Panc1 (cell line): ENCODE measurements at regions not wholly inside any gene's neighbourhood (a gene's known extent, or its start where the extent isn't known, plus 50 kb on each side); places are given as distances from the start of the nearest gene placed in this dataset.

Experiments
- CTCF ChIP-seq: fragments of 450-650 bp; IDR thresholded peaks from 2 replicates; pipeline ENCODE4 v1.5.1; 2017; ENCODE audit warnings: mild to moderate bottlenecking
- POLR2AphosphoS5 ChIP-seq: IDR thresholded peaks from 2 replicates; pipeline ENCODE4 v1.6.1; 2012; ENCODE audit warnings: mild to moderate bottlenecking, low read depth, low read length, moderate library complexity
- SIN3A ChIP-seq: IDR thresholded peaks from 2 replicates; pipeline ENCODE4 v1.6.1; 2012; ENCODE audit warnings: low read depth, mild to moderate bottlenecking, low read length, moderate library complexity, borderline replicate concordance; ENCODE audit not compliant: insufficient read depth
- TF ChIP-seq, protein P1 (sequence below), 2 experiments: IDR thresholded peaks; 2 replicates each; pipeline ENCODE4 v1.6.1; 2011 to 2012; ENCODE audit warnings: low read depth in 2 of 2, control low read depth in 1 of 2, low read length in 1 of 2, mild to moderate bottlenecking in 1 of 2, moderate library complexity in 1 of 2; ENCODE audit not compliant: insufficient read depth in 1 of 2

DNA sequence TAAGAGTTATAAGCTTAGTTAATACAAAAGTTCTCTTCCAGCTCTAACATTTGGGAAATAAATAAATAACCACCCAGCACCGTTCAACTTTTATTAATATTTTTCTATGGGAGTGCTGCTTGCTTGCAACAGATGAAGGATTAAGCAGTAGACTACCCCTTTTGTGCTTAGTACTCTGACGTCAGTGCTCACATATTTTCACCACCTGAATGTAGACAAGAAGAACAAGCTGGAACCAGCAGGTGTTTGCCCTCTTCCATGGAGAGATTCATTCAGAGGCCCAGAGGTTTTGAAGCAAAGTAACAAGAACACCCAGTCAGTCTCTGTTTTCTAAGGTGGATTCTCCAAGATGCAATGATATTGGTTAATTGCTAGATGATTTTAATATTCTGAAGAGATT is 307.1 kb upstream of the PIK3C3 start:
- TF ChIP-seq CTCF (no peak), POLR2AphosphoS5 (no peak), SIN3A (no peak)
- TF ChIP-seq, protein P1, sequence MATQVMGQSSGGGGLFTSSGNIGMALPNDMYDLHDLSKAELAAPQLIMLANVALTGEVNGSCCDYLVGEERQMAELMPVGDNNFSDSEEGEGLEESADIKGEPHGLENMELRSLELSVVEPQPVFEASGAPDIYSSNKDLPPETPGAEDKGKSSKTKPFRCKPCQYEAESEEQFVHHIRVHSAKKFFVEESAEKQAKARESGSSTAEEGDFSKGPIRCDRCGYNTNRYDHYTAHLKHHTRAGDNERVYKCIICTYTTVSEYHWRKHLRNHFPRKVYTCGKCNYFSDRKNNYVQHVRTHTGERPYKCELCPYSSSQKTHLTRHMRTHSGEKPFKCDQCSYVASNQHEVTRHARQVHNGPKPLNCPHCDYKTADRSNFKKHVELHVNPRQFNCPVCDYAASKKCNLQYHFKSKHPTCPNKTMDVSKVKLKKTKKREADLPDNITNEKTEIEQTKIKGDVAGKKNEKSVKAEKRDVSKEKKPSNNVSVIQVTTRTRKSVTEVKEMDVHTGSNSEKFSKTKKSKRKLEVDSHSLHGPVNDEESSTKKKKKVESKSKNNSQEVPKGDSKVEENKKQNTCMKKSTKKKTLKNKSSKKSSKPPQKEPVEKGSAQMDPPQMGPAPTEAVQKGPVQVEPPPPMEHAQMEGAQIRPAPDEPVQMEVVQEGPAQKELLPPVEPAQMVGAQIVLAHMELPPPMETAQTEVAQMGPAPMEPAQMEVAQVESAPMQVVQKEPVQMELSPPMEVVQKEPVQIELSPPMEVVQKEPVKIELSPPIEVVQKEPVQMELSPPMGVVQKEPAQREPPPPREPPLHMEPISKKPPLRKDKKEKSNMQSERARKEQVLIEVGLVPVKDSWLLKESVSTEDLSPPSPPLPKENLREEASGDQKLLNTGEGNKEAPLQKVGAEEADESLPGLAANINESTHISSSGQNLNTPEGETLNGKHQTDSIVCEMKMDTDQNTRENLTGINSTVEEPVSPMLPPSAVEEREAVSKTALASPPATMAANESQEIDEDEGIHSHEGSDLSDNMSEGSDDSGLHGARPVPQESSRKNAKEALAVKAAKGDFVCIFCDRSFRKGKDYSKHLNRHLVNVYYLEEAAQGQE (IDR thresholded peaks at IDR 0.05; ENCODE audit: insufficient read depth in 1 of 2, low read depth in 2 of 2, low read length in 1 of 2) = no peak
